ENCODE measurements at regions not wholly inside any gene's neighbourhood (a gene's known extent, or its start where the extent isn't known, plus 50 kb on each side); places are given as distances from the start of the nearest gene placed in this dataset.
A peak's percentile ranks its signal among the peaks of the same experiment; 100 is the strongest.
"Not testable (repeated sequence)": the region's sequence is repeated elsewhere in the genome, so short reads cannot be mapped to it uniquely, and the experiment has no call there.

GRCh38 chr4:31246856-31247255, 526.7 kb downstream of the PCDH7 start:
- intact Hi-C loops (cut with DNase I; ENCODE audit: low total_unique reads) = no loop called here
- no peaks in the 10 kb centered on the region for H3K27me3 ChIP-seq
- no peaks in the 10 kb centered on the region for H3K36me3 ChIP-seq (ENCODE audit: low read depth, missing control alignments)
- WGBS, 2 donors = 83 to 91% methylated on average over 1 of the region's 1 CpG
- no peak for DNase-seq
- no peaks in the 10 kb centered on the region for H3K9me3 ChIP-seq
- no peaks in the 10 kb centered on the region for H3K4me1 ChIP-seq
- no peak overlapping the region for H3K27ac ChIP-seq
- TF ChIP-seq, protein P1, sequence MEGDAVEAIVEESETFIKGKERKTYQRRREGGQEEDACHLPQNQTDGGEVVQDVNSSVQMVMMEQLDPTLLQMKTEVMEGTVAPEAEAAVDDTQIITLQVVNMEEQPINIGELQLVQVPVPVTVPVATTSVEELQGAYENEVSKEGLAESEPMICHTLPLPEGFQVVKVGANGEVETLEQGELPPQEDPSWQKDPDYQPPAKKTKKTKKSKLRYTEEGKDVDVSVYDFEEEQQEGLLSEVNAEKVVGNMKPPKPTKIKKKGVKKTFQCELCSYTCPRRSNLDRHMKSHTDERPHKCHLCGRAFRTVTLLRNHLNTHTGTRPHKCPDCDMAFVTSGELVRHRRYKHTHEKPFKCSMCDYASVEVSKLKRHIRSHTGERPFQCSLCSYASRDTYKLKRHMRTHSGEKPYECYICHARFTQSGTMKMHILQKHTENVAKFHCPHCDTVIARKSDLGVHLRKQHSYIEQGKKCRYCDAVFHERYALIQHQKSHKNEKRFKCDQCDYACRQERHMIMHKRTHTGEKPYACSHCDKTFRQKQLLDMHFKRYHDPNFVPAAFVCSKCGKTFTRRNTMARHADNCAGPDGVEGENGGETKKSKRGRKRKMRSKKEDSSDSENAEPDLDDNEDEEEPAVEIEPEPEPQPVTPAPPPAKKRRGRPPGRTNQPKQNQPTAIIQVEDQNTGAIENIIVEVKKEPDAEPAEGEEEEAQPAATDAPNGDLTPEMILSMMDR (IDR thresholded peaks at IDR 0.05) = no peak
- no peak for TF ChIP-seq POLR2A (IDR thresholded peaks at IDR 0.05)
- no peak overlapping the region for H3K4me3 ChIP-seq

DNA sequence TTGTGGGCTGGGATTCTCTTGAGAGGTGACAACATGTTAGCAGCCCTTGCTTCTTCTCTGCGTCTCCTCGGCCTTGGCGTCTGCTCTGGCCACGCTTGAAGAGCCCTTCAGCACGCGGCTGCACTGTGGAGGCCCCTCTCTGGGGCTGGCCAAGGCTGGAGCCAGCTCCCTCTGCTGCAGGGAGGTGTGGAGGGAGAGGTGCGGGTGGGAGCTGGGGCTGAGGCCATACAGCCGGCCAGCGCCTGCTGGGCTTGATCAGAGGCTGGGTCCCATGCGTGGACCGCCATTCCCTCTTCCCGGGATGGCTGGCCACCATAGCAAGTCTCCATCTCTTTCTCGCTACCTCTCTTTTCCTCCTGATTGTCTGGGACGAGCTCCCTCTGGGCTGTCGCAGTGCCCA, 539.0 kb downstream of the PCDH7 start:
- H3K4me1 ChIP-seq = no peaks in the 10 kb centered on the region
- no peak overlapping the region for H3K27ac ChIP-seq
- peak overlapping the region in 1 of 2 donors; percentile 43 for H3K4me3 ChIP-seq
- intact Hi-C loops (cut with DNase I; ENCODE audit: low total_unique reads) = no loop called here
- H3K27me3 ChIP-seq = no peaks in the 10 kb centered on the region
- 67 to 84% methylated on average over 13 to 15 of the region's 15 CpGs for WGBS, 2 donors
- no peaks in the 10 kb centered on the region for H3K36me3 ChIP-seq (ENCODE audit: low read depth, missing control alignments)
- H3K9me3 ChIP-seq = no peaks in the 10 kb centered on the region
- no peak for TF ChIP-seq POLR2A (IDR thresholded peaks at IDR 0.05)
- TF ChIP-seq, protein P1 (IDR thresholded peaks at IDR 0.05) = no peak
- DNase-seq = no peak

GRCh38 chr4:31261632-31262031, 541.5 kb downstream of the PCDH7 start:
- TF ChIP-seq, protein P1 (IDR thresholded peaks at IDR 0.05) = no peak
- TF ChIP-seq POLR2A (IDR thresholded peaks at IDR 0.05) = no peak
- DNase-seq = no peak
- Histone ChIP-seq H3K9me3 (no peaks in the 10 kb centered on the region), H3K36me3 (ENCODE audit: low read depth, missing control alignments) (no peaks in the 10 kb centered on the region), H3K4me1 (no peaks in the 10 kb centered on the region), H3K4me3 (no peak overlapping the region), H3K27me3 (no peaks in the 10 kb centered on the region), H3K27ac (no peak overlapping the region)
- 38 to 48% methylated on average over 2 of the region's 2 CpGs for WGBS, 2 donors
- intact Hi-C loops (cut with DNase I; ENCODE audit: low total_unique reads) = no loop called here

DNA sequence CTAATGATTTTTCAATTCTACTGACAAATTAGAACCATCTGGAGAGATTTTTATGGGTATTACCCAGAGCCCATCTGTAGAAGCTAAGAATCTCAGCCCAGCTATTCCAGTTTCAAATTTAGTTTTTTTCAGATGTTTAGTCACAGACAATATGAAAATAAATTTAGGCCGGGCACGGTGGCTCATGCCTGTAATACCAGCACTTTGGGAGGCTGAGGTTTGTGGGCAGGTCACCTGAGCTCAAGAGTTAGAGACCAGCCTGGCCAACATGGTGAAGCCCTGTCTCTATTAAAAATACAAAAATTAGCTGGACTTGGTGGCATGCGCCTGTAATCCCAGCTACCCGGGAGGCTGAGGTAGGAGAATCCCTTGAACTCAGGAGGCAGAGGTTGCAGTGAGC, 545.9 kb downstream of the PCDH7 start:
- H3K27ac ChIP-seq; DNase-seq; H3K36me3 ChIP-seq (ENCODE audit: low read depth, missing control alignments); intact Hi-C loops (cut with DNase I; ENCODE audit: low total_unique reads); H3K4me3 ChIP-seq; H3K9me3 ChIP-seq; H3K4me1 ChIP-seq; H3K27me3 ChIP-seq: not testable (repeated sequence)
- WGBS, 2 donors = 87 to 98% methylated on average over 4 of the region's 4 CpGs

GRCh38 chr4:31272331-31273061, 552.3 kb downstream of the PCDH7 start:
- H3K27ac ChIP-seq = no peak overlapping the region
- no peaks in the 10 kb centered on the region for H3K27me3 ChIP-seq
- 81 to 87% methylated on average over 6 of the region's 6 CpGs for WGBS, 2 donors
- intact Hi-C loops (cut with DNase I; ENCODE audit: low total_unique reads) = no loop called here
- no peaks in the 10 kb centered on the region for H3K4me1 ChIP-seq
- no peak overlapping the region for H3K4me3 ChIP-seq
- no peaks in the 10 kb centered on the region for H3K36me3 ChIP-seq (ENCODE audit: low read depth, missing control alignments)
- TF ChIP-seq, protein P1 (IDR thresholded peaks at IDR 0.05) = no peak
- TF ChIP-seq POLR2A (IDR thresholded peaks at IDR 0.05) = no peak
- no peak for DNase-seq
- no peaks in the 10 kb centered on the region for H3K9me3 ChIP-seq
